NCI-H146 treated with DMSO at 0.1 percent for 48 hours (cell line): ENCODE measurements at regions not wholly inside any gene's neighbourhood (a gene's known extent, or its start where the extent isn't known, plus 50 kb on each side); places are given as distances from the start of the nearest gene placed in this dataset.

Experiments
- DNase-seq: peaks from one replicate; lab custom pipeline; 2025; ENCODE audit not compliant: unreplicated experiment; lab: John Stamatoyannopoulos, UW

- no peak for DNase-seq
Observed at GRCh38 chr15:91710080-91710698, 143.3 kb upstream of the SLCO3A1 start.

GRCh38 chr15:91711384-91712033 is 142.0 kb upstream of the SLCO3A1 start:
- DNase-seq = no peak

GRCh38 chr15:91712286-91712685 is 141.2 kb upstream of the SLCO3A1 start:
- DNase-seq = no peak

DNA sequence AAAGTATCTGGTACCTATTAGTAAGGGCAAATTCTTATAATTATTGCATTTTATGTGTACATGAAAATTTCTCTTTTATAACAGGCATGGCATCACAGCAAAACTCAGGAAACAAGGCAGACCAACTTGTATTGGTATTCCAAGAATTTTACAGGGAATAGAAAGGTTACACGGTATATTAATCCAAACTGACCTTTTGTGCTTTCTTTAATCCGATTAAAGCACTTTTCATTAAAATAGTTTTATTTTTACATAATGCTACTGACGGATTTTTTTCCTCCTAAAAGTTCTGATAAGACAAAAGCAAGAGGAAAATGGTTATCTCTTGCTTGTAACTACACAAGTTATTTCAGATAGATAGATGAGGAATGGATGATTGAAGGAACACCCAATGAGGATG is 137.0 kb upstream of the SLCO3A1 start:
- DNase-seq = no peak

DNA sequence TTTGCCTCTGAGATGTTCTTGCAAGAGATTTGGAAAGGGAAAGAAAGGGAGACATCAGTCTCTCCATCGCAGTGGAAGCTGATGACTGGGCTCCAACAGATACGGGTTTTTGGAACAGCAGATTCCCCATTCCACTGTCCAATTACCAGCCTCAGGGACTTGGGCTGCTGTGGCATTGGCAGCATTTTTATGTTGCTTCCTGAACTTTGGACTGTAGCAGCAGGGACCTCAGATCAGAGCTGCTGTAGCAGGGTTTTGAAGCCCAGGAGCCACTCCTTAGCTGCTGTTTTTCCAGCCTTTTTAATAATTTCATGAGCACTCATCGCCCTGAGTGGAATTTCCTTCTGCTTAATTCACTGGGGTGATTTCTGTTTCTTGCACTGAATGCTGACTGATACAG is 135.7 kb upstream of the SLCO3A1 start:
- DNase-seq = no peak

DNA sequence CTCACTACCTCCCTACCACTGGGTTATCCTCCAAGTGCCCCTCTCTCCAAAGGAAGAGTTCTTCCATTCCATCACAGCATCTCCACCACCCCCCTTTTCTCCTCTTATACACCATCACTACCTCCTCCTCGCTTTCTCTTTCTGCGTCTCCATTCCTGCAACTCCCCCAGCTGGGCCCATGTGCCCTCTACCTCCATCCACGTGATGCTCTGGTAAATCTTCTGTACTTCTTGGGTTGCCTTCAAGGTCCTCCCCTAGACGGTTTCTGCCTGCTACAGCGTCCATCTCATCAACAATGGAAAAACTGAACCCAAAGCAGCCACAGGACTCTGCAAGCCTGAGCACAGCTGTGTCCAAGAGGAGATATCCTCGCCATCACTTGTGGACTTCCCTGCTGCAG is 129.5 kb upstream of the SLCO3A1 start:
- no peak for DNase-seq

DNA sequence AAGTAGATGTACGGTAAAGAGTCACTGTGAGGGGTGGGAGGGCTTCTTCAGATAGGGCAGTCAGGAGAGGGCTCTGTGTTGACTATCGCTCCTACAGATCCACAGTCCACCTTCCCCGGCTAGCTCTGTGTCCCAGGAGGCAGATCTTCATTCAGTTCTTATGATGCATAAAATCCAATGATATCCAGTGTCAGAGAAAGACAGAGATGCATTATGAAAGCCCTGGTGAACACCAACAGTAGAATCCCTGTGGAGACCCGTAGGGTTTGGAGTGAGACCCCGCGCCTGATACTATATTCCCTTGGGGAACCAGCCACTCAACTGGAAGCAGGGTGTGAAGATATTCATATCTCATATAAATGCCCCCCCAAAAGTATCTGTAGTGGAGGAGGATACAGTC is 119.8 kb upstream of the SLCO3A1 start:
- DNase-seq = no peak

DNA sequence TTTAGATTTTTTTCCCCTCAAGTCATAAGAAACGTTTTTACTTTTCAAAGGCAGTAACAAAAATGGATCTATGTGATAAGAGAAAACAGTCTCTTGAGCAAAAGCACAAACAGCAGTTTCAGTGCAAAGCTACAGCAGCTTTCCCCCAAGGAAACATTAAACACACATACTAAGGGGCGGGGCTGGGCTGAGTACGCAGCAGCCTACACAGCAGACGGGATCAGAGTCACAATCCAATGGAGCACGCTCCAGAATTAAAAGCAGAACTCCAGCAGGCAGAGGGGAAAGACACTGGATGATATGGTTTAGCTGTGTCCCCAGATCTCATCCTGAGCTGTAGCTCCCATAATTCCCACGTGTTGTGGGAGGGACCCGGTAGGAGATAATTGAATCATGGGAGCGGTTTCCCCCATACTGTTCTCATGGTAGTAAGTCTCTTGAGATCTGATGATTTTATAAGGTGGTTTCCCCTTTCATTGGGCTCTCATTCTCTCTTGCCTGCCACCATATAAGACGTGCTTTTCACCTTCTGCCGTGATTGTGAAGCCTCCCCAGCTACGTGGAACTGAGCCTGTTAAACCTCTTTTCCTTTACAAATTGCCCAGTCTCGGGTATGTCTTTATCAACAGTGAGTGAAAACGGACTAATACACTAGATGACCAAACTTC is 116.2 kb upstream of the SLCO3A1 start:
- no peak for DNase-seq

GRCh38 chr15:91741986-91742385 is 111.5 kb upstream of the SLCO3A1 start:
- DNase-seq = no peak

- no peak for DNase-seq
Observed at GRCh38 chr15:91751611-91752010, 101.9 kb upstream of the SLCO3A1 start.

GRCh38 chr15:91752081-91752785 is 101.3 kb upstream of the SLCO3A1 start:
- no peak for DNase-seq

GRCh38 chr15:91759560-91759959 is 93.9 kb upstream of the SLCO3A1 start:
- no peak for DNase-seq

- no peak for DNase-seq
Observed at GRCh38 chr15:91765660-91766059, 87.8 kb upstream of the SLCO3A1 start.

GRCh38 chr15:91769476-91769875 is 84.0 kb upstream of the SLCO3A1 start:
- DNase-seq = no peak

DNA sequence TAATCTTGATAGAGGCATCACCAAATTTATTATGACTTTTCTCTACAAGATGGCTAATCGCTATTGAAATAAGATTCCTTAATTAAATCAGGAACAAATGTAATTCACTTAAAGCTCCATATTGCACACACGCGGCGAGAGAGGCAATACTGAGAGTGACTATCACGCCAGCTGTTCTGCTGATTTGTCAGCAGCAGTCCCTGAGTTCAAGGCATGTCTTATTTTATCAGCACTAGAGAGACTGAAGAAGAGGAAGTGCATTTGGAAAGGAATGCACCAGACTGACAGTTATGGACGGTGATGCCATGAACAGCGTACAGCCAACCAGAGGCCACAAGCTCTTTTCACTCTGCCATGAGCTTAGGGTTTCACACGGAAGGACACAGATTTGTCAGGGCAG is 83.6 kb upstream of the SLCO3A1 start:
- no peak for DNase-seq

GRCh38 chr15:91776104-91776503 is 77.4 kb upstream of the SLCO3A1 start:
- no peak for DNase-seq

DNA sequence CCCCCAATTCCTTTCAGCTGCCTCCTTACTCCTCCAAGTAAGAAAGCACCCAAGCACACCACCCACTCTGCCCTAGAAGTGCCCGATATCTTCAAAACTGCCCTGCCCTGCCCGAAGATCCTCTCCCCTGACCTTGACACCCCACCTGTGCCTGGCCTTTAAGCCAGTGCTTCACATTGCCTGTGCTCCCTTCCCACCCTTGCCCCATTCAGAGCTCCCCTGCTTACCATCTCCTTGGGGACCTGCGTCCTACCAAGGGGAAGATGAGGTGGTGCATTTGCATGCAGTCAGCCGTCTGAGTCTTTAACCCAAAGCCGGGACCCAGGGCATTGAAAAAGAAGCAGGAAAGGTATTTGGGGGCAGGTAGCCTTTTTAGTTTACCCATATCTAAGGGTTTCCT is 73.5 kb upstream of the SLCO3A1 start:
- no peak for DNase-seq

DNA sequence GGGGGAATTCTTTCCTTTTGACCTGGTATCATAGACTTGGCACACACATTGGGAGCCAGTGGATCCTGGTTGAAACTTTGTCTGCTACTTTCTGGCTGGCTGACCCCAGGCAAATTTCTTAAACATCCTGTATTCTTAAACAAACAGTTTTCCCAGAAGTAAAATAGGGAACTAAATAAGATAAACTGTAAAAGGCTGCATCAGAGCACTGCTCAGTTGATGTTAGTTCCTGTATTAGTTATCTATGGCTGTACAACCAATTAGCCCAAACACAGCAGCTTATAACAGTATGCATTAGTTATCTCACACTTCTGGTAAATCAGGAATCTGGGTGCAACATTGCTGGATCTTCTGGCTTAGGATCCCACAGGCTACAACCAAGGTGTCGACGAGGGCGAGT is 73.1 kb upstream of the SLCO3A1 start:
- no peak for DNase-seq

DNA sequence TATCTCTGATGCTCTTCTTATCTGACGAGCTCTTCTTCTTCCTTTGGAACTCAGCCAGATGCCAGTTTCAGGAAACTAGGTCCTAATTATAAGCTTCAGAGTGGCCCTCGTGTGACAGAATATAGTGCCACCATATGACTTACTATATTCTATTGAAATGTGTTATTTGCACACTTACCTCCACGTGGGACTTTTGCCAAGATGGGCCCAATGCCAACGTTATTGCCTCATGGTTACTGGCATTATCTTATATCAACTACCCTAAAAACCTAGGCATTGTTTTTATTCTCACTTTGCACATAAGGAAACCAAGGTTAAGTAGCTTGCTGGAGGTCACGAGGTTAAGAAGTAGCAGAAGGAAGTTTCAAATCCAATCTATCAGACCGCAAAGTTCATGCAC is 71.3 kb upstream of the SLCO3A1 start:
- DNase-seq = no peak

- no peak for DNase-seq
Observed at GRCh38 chr15:91783008-91783407, 70.5 kb upstream of the SLCO3A1 start.

- DNase-seq = no peak
Observed at GRCh38 chr15:91783451-91783850, 70.1 kb upstream of the SLCO3A1 start.
